ENCODE measurements at regions not wholly inside any gene's neighbourhood (a gene's known extent, or its start where the extent isn't known, plus 50 kb on each side); places are given as distances from the start of the nearest gene placed in this dataset.

- POLR2A ChIA-PET = no interaction called here
- CTCF ChIA-PET = interaction anchor here (0.8 kb wide), 1 partner anchor 8 kb away, joined by 3 read pairs; no protein-coding TSS in a partner anchor
- TF ChIP-seq ZNF223 (tag by site-specific recombination; IDR thresholded peaks at IDR 0.05) (no peak), GLIS2 (tag by site-specific recombination; IDR thresholded peaks at IDR 0.05) (no peak), ZNF155 (tag by site-specific recombination; IDR thresholded peaks at IDR 0.05) (no peak), ZNF488 (tag by site-specific recombination; IDR thresholded peaks at IDR 0.05) (no peak), ELK4 (IDR thresholded peaks at IDR 0.05; ENCODE audit: borderline replicate concordance, low read depth, low read length) (no peak), ZNF707 (tag by site-specific recombination; IDR thresholded peaks at IDR 0.05) (no peak), ZBTB6 (tag by site-specific recombination; IDR thresholded peaks at IDR 0.05) (no peak), ZBTB26 (tag by site-specific recombination; optimal IDR thresholded peaks at IDR 0.05) (no peak), ZSCAN30 (tag by site-specific recombination; IDR thresholded peaks at IDR 0.05) (no peak), ZNF24 (tag by site-specific recombination; IDR thresholded peaks at IDR 0.05) (no peak), ZNF624 (tag by site-specific recombination; IDR thresholded peaks at IDR 0.05) (no peak), ZNF140 (tag by site-specific recombination; IDR thresholded peaks at IDR 0.05) (no peak), ZNF324 (tag by site-specific recombination; IDR thresholded peaks at IDR 0.05) (no peak), ZNF146 (tag by site-specific recombination; IDR thresholded peaks at IDR 0.05) (no peak), ZNF561 (tag by site-specific recombination; IDR thresholded peaks at IDR 0.05; ENCODE audit: borderline replicate concordance) (no peak), ZNF473 (tag by site-specific recombination; IDR thresholded peaks at IDR 0.05) (no peak), REPIN1 (tag by site-specific recombination; IDR thresholded peaks at IDR 0.05; ENCODE audit: low read depth) (no peak), ZBTB8A (tag by site-specific recombination; IDR thresholded peaks at IDR 0.05) (no peak), ZNF548 (tag by site-specific recombination; IDR thresholded peaks at IDR 0.05) (no peak), ZNF114 (tag by site-specific recombination; IDR thresholded peaks at IDR 0.05) (no peak)
- H3K36me3 ChIP-seq (ENCODE audit: control insufficient read depth in 2 of 2, insufficient read depth in 1 of 2, low read length in 2 of 2) = no peaks in the 10 kb centered on the region
- H3K4me3 ChIP-seq (ENCODE audit: low read depth, low read length) = no peak overlapping the region
- H3K4me1 ChIP-seq (ENCODE audit: control insufficient read depth, insufficient read depth, low read length) = no peaks in the 10 kb centered on the region
- no peak overlapping the region for H3K27ac ChIP-seq (ENCODE audit: extremely low read depth, low read depth, low read length)
- no peaks in the 10 kb centered on the region for H3K9me3 ChIP-seq (ENCODE audit: control insufficient read depth, insufficient read depth, low read depth, low read length)
Observed at GRCh38 chr12:69015831-69016230, 82.9 kb upstream of the CPM start.

GRCh38 chr12:69019082-69019481 is 86.1 kb upstream of the CPM start:
- CTCF ChIA-PET = no interaction called here
- POLR2A ChIA-PET = no interaction called here
- no peak for TF ChIP-seq KLF16 (tag by site-specific recombination; IDR thresholded peaks at IDR 0.05)

More at GRCh38 chr12:69019082-69019481, 86.1 kb upstream of the CPM start:
- Histone ChIP-seq H3K9me3 (ENCODE audit: control insufficient read depth, insufficient read depth, low read depth, low read length) (no peaks in the 10 kb centered on the region), H3K36me3 (ENCODE audit: control insufficient read depth in 2 of 2, insufficient read depth in 1 of 2, low read length in 2 of 2) (no peaks in the 10 kb centered on the region), H3K27ac (ENCODE audit: extremely low read depth, low read depth, low read length) (no peak overlapping the region), H3K4me1 (ENCODE audit: control insufficient read depth, insufficient read depth, low read length) (no peaks in the 10 kb centered on the region), H3K4me3 (ENCODE audit: low read depth, low read length) (no peak overlapping the region)

All from HEK293 (cell line).